GM23338 (cell line): ENCODE measurements at regions not wholly inside any gene's neighbourhood (a gene's known extent, or its start where the extent isn't known, plus 50 kb on each side); places are given as distances from the start of the nearest gene placed in this dataset.

Experiments used
- ATAC-seq: fragments of 200-7000 bp; cut with Tn5 transposase; 3 replicates; pipeline ENCODE4 v1.9.1; 2020
- DNase-seq: peaks from one replicate; pipeline ENCODE4 v3.0.0-alpha.2; 2015; ENCODE audit warnings: low spot score
- H2AFZ ChIP-seq: fragments of 200-600 bp; sonication (generic); 2 replicates; pipeline ENCODE4 v1.8.0; 2016; ENCODE audit warnings: antibody characterized with exemption, mild to moderate bottlenecking, moderate library complexity
- H3F3A ChIP-seq: fragments of 200-600 bp; sonication (generic); replicated peaks from 2 replicates; pipeline ENCODE4 v1.8.0; 2017; ENCODE audit warnings: antibody characterized with exemption, mixed run types, low read depth
- H3K27ac ChIP-seq: fragments of 200-600 bp; sonication (generic); 2 replicates; pipeline ENCODE4 v1.6.1; 2016; ENCODE audit warnings: low read depth
- H3K27me3 ChIP-seq: fragments of 200-600 bp; sonication (generic); 2 replicates; pipeline ENCODE4 v1.8.0; 2016; ENCODE audit warnings: mild to moderate bottlenecking, mixed run types, moderate library complexity; ENCODE audit not compliant: insufficient read depth
- H3K36me3 ChIP-seq: fragments of 200-600 bp; sonication (generic); 2 replicates; pipeline ENCODE4 v1.8.0; 2016; ENCODE audit warnings: mild to moderate bottlenecking; ENCODE audit not compliant: insufficient read depth
- H3K4me1 ChIP-seq: fragments of 200-600 bp; sonication (generic); 2 replicates; pipeline ENCODE4 v1.8.0; 2016; ENCODE audit warnings: mild to moderate bottlenecking, moderate library complexity; ENCODE audit not compliant: insufficient read depth
- H3K4me2 ChIP-seq: fragments of 200-600 bp; sonication (generic); 2 replicates; pipeline ENCODE4 v1.7.1; 2017; ENCODE audit warnings: mixed run types
- H3K4me3 ChIP-seq: fragments of 200-600 bp; sonication (generic); 2 replicates; pipeline ENCODE4 v1.6.1; 2016; ENCODE audit warnings: mixed run types
- H3K79me2 ChIP-seq: fragments of 200-600 bp; sonication (generic); replicated peaks from 2 replicates; pipeline ENCODE4 v1.8.0; 2017; ENCODE audit warnings: mild to moderate bottlenecking; ENCODE audit not compliant: insufficient read depth
- H3K9me2 ChIP-seq: fragments of 200-600 bp; sonication (generic); 2 replicates; pipeline ENCODE4 v1.8.0; 2017; ENCODE audit not compliant: insufficient read depth
- H4K20me1 ChIP-seq: fragments of 200-600 bp; sonication (generic); replicated peaks from 2 replicates; pipeline ENCODE4 v1.8.0; 2017; ENCODE audit warnings: mild to moderate bottlenecking; ENCODE audit not compliant: insufficient read depth
- H3K27ac Mint-ChIP-seq: 2 replicates; pipeline ENCODE4 v1.8.0; 2020; ENCODE audit warnings: inconsistent platforms, mild to moderate bottlenecking, moderate library complexity, mixed read lengths
- H3K27me3 Mint-ChIP-seq: 3 replicates; pipeline ENCODE4 v1.8.0; 2022; ENCODE audit warnings: low read depth, mild to moderate bottlenecking, moderate library complexity, mixed read lengths, inconsistent platforms; ENCODE audit not compliant: insufficient read depth, poor library complexity
- H3K36me3 Mint-ChIP-seq: 3 replicates; pipeline ENCODE4 v1.8.0; 2021; ENCODE audit warnings: low read depth, mild to moderate bottlenecking, inconsistent platforms, moderate library complexity, mixed read lengths
- H3K4me1 Mint-ChIP-seq: 3 replicates; pipeline ENCODE4 v1.8.0; 2020; ENCODE audit warnings: mild to moderate bottlenecking, inconsistent platforms, mixed read lengths
- H3K4me3 Mint-ChIP-seq: 3 replicates; pipeline ENCODE4 v1.8.0; 2021; ENCODE audit warnings: moderate library complexity, mild to moderate bottlenecking, inconsistent platforms, mixed read lengths
- H3K9me3 Mint-ChIP-seq: 3 replicates; pipeline ENCODE4 v1.8.0; 2020; ENCODE audit warnings: moderate library complexity, mild to moderate bottlenecking, inconsistent platforms, mixed read lengths
- CREB1 ChIP-seq: fragments of 250-450 bp; sonication (Bioruptor Pico); IDR thresholded peaks from 2 replicates; pipeline ENCODE4 v1.5.0; 2020; ENCODE audit warnings: low read depth, mild to moderate bottlenecking, moderate library complexity
- EZH2 ChIP-seq: fragments of 200-600 bp; sonication (generic); IDR thresholded peaks from one replicate; pipeline ENCODE4 v1.8.0; 2017; ENCODE audit warnings: antibody characterized with exemption, mild to moderate bottlenecking, low read depth; ENCODE audit not compliant: unreplicated experiment
- EZH2phosphoT487 ChIP-seq: fragments of 200-600 bp; sonication (generic); IDR thresholded peaks from one replicate; pipeline ENCODE4 v1.8.1; 2018; ENCODE audit warnings: antibody characterized with exemption; ENCODE audit not compliant: unreplicated experiment
- JUNB ChIP-seq: IDR thresholded peaks from one replicate; pipeline ENCODE4 v1.6.1; 2016; ENCODE audit warnings: antibody characterized with exemption; ENCODE audit not compliant: unreplicated experiment
- NANOG ChIP-seq: IDR thresholded peaks from 2 replicates; pipeline ENCODE4 v1.6.1; 2016; ENCODE audit warnings: antibody characterized with exemption, borderline replicate concordance
- POLR2AphosphoS5 ChIP-seq: IDR thresholded peaks from 2 replicates; pipeline ENCODE4 v1.6.1; 2016; ENCODE audit warnings: antibody characterized with exemption, low read depth
- ZNF114 ChIP-seq: fragments of 250-450 bp; sonication (Bioruptor Pico); IDR thresholded peaks from 2 replicates; pipeline ENCODE4 v1.5.0; 2020; ENCODE audit warnings: mild to moderate bottlenecking, moderate library complexity
- ZNF331 ChIP-seq: fragments of 250-450 bp; sonication (Bioruptor Pico); IDR thresholded peaks from 2 replicates; pipeline ENCODE4 v1.5.0; 2020; ENCODE audit warnings: low read depth, mild to moderate bottlenecking, moderate library complexity
- TF ChIP-seq, protein P1 (sequence below): IDR thresholded peaks from one replicate; pipeline ENCODE4 v1.6.1; 2018; ENCODE audit warnings: antibody characterized with exemption; ENCODE audit not compliant: unreplicated experiment
- TF ChIP-seq, protein P2 (sequence below): IDR thresholded peaks from 2 replicates; pipeline ENCODE4 v1.6.1; 2016; ENCODE audit warnings: antibody characterized with exemption
- TF ChIP-seq, protein P3 (sequence below): fragments of 250-450 bp; sonication (Bioruptor Pico); IDR thresholded peaks from 2 replicates; pipeline ENCODE4 v1.5.0; 2020; ENCODE audit warnings: mild to moderate bottlenecking, moderate library complexity

DNA sequence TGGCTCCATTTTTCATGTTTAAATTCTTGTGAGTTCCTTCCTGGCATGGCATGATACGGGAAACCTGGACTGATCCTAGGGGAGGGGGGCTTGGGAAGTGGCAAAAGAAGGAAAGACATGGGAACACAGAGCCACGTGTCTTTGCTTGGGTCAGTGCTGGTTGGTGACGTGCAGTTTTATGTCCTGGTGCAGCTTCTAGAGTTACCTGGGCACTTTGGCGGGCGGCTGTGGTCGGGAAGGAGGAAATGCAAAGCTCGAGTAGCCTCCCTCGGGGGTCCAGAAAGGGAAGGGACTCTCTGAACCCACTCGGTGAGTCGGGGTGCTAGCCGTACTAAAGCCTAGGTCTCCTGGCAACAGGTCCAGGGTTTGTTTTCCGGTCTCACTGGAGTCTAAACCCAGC is 94.6 kb downstream of the APOB start:
- TF ChIP-seq NANOG (no peak), EZH2 (no peak), POLR2AphosphoS5 (no peak), ZNF331 (CRISPR knock-in tag) (no peak)
- TF ChIP-seq, protein P1, sequence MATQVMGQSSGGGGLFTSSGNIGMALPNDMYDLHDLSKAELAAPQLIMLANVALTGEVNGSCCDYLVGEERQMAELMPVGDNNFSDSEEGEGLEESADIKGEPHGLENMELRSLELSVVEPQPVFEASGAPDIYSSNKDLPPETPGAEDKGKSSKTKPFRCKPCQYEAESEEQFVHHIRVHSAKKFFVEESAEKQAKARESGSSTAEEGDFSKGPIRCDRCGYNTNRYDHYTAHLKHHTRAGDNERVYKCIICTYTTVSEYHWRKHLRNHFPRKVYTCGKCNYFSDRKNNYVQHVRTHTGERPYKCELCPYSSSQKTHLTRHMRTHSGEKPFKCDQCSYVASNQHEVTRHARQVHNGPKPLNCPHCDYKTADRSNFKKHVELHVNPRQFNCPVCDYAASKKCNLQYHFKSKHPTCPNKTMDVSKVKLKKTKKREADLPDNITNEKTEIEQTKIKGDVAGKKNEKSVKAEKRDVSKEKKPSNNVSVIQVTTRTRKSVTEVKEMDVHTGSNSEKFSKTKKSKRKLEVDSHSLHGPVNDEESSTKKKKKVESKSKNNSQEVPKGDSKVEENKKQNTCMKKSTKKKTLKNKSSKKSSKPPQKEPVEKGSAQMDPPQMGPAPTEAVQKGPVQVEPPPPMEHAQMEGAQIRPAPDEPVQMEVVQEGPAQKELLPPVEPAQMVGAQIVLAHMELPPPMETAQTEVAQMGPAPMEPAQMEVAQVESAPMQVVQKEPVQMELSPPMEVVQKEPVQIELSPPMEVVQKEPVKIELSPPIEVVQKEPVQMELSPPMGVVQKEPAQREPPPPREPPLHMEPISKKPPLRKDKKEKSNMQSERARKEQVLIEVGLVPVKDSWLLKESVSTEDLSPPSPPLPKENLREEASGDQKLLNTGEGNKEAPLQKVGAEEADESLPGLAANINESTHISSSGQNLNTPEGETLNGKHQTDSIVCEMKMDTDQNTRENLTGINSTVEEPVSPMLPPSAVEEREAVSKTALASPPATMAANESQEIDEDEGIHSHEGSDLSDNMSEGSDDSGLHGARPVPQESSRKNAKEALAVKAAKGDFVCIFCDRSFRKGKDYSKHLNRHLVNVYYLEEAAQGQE = no peak
- TF ChIP-seq, protein P2, sequence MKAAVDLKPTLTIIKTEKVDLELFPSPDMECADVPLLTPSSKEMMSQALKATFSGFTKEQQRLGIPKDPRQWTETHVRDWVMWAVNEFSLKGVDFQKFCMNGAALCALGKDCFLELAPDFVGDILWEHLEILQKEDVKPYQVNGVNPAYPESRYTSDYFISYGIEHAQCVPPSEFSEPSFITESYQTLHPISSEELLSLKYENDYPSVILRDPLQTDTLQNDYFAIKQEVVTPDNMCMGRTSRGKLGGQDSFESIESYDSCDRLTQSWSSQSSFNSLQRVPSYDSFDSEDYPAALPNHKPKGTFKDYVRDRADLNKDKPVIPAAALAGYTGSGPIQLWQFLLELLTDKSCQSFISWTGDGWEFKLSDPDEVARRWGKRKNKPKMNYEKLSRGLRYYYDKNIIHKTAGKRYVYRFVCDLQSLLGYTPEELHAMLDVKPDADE = no peak
- no peaks in the 10 kb centered on the region for H3K9me2 ChIP-seq
- H3K4me3 Mint-ChIP-seq = no peak overlapping the region
- no peaks in the 10 kb centered on the region for H3K27me3 ChIP-seq
- no peaks in the 10 kb centered on the region for H3K36me3 ChIP-seq
- ATAC-seq (no peak), DNase-seq (no peak)
- no peaks in the 10 kb centered on the region; the same call in 2 of the 3 replicates for H3K9me3 Mint-ChIP-seq
- H3K27me3 Mint-ChIP-seq = peaks cover 2% of the 10 kb centered on the region
- no peaks in the 10 kb centered on the region for H4K20me1 ChIP-seq
- H3K4me1 Mint-ChIP-seq = peaks cover 7% of the 10 kb centered on the region; the same call in 2 of the 3 replicates
- no peak overlapping the region; the same call in 1 of the 2 replicates for H2AFZ ChIP-seq
- H3K4me1 ChIP-seq = no peaks in the 10 kb centered on the region
- no peak overlapping the region for H3K27ac ChIP-seq
- peak overlapping the region; percentile 73; the same call in 1 of the 2 replicates for H3K27ac Mint-ChIP-seq
- no peak overlapping the region for H3K4me3 ChIP-seq
- no peak overlapping the region for H3K4me2 ChIP-seq
- no peaks in the 10 kb centered on the region for H3K36me3 Mint-ChIP-seq
- no peaks in the 10 kb centered on the region for H3F3A ChIP-seq
- H3K79me2 ChIP-seq = no peaks in the 10 kb centered on the region

DNA sequence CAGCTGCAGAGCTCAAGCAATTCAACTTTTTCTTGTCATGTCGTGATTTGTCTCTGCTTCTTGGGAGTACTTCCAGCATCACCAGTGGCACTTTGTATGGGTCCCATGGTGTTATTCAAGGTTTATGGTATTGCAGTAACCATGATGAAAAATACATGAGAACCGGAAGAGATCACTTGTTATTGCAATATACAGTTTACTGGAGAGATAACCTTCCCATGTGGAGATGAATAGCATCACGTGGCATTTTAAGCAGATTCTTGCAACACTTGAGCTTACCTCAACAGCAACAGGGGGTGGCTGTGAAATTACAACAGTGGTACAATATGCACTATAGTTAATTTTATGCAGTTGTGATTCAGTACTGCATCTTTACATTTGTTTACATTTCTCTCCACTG is 97.4 kb downstream of the APOB start:
- Histone ChIP-seq H3K4me2 (no peak overlapping the region), H3K9me2 (0 out of 2 replicates have a peak, but pooled peaks cover under 1% of the 10 kb centered on the region), H4K20me1 (no peaks in the 10 kb centered on the region), H3K27ac (no peak overlapping the region), H3K4me3 (no peak overlapping the region), H3K27me3 (no peaks in the 10 kb centered on the region), H3K4me1 (no peaks in the 10 kb centered on the region), H3K79me2 (no peaks in the 10 kb centered on the region), H3F3A (no peaks in the 10 kb centered on the region), H2AFZ (no peak overlapping the region), H3K36me3 (no peaks in the 10 kb centered on the region)
- H3K27me3 Mint-ChIP-seq = peaks cover 3% of the 10 kb centered on the region
- H3K27ac Mint-ChIP-seq = no peak overlapping the region
- H3K4me3 Mint-ChIP-seq = no peak overlapping the region
- H3K9me3 Mint-ChIP-seq = no peaks in the 10 kb centered on the region; the same call in 2 of the 3 replicates
- DNase-seq (no peak), ATAC-seq (no peak)
- H3K4me1 Mint-ChIP-seq = peaks cover 7% of the 10 kb centered on the region; the same call in 2 of the 3 replicates
- H3K36me3 Mint-ChIP-seq = no peaks in the 10 kb centered on the region
- no peak for TF ChIP-seq ZNF114
- TF ChIP-seq EZH2phosphoT487 = no peak
- TF ChIP-seq NANOG = no peak
- TF ChIP-seq, protein P3, sequence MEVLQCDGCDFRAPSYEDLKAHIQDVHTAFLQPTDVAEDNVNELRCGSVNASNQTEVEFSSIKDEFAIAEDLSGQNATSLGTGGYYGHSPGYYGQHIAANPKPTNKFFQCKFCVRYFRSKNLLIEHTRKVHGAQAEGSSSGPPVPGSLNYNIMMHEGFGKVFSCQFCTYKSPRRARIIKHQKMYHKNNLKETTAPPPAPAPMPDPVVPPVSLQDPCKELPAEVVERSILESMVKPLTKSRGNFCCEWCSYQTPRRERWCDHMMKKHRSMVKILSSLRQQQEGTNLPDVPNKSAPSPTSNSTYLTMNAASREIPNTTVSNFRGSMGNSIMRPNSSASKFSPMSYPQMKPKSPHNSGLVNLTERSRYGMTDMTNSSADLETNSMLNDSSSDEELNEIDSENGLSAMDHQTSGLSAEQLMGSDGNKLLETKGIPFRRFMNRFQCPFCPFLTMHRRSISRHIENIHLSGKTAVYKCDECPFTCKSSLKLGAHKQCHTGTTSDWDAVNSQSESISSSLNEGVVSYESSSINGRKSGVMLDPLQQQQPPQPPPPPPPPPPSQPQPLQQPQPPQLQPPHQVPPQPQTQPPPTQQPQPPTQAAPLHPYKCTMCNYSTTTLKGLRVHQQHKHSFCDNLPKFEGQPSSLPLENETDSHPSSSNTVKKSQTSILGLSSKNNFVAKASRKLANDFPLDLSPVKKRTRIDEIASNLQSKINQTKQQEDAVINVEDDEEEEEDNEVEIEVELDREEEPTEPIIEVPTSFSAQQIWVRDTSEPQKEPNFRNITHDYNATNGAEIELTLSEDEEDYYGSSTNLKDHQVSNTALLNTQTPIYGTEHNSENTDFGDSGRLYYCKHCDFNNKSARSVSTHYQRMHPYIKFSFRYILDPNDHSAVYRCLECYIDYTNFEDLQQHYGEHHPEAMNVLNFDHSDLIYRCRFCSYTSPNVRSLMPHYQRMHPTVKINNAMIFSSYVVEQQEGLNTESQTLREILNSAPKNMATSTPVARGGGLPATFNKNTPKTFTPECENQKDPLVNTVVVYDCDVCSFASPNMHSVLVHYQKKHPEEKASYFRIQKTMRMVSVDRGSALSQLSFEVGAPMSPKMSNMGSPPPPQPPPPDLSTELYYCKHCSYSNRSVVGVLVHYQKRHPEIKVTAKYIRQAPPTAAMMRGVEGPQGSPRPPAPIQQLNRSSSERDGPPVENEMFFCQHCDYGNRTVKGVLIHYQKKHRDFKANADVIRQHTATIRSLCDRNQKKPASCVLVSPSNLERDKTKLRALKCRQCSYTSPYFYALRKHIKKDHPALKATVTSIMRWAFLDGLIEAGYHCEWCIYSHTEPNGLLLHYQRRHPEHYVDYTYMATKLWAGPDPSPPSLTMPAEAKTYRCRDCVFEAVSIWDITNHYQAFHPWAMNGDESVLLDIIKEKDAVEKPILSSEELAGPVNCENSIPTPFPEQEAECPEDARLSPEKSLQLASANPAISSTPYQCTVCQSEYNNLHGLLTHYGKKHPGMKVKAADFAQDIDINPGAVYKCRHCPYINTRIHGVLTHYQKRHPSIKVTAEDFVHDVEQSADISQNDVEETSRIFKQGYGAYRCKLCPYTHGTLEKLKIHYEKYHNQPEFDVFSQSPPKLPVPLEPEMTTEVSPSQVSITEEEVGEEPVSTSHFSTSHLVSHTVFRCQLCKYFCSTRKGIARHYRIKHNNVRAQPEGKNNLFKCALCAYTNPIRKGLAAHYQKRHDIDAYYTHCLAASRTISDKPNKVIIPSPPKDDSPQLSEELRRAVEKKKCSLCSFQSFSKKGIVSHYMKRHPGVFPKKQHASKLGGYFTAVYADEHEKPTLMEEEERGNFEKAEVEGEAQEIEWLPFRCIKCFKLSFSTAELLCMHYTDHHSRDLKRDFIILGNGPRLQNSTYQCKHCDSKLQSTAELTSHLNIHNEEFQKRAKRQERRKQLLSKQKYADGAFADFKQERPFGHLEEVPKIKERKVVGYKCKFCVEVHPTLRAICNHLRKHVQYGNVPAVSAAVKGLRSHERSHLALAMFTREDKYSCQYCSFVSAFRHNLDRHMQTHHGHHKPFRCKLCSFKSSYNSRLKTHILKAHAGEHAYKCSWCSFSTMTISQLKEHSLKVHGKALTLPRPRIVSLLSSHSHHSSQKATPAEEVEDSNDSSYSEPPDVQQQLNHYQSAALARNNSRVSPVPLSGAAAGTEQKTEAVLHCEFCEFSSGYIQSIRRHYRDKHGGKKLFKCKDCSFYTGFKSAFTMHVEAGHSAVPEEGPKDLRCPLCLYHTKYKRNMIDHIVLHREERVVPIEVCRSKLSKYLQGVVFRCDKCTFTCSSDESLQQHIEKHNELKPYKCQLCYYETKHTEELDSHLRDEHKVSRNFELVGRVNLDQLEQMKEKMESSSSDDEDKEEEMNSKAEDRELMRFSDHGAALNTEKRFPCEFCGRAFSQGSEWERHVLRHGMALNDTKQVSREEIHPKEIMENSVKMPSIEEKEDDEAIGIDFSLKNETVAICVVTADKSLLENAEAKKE (CRISPR knock-in tag) = no peak
- TF ChIP-seq CREB1 = no peak
- no peak for TF ChIP-seq JUNB
